ENCODE measurements at regions not wholly inside any gene's neighbourhood (a gene's known extent, or its start where the extent isn't known, plus 50 kb on each side); places are given as distances from the start of the nearest gene placed in this dataset.

- DNase-seq (ENCODE audit: low read depth, low spot score), result no peak
- in situ Hi-C loops (cut with HindIII; ENCODE audit: low sequenced_read_pairs), result no loop called here
- TF ChIP-seq CTCF (IDR thresholded peaks at IDR 0.05; ENCODE audit: low read depth, low read length), result no peak
- no peak overlapping the region for H3K4me3 ChIP-seq (ENCODE audit: low read depth, low read length)
Observed at GRCh38 chr11:80779905-80780605, 1339.2 kb upstream of the TENM4 start.

GRCh38 chr11:80778941-80779340 is 1338.1 kb upstream of the TENM4 start:
- in situ Hi-C loops (cut with HindIII; ENCODE audit: low sequenced_read_pairs), result no loop called here
- TF ChIP-seq CTCF (IDR thresholded peaks at IDR 0.05; ENCODE audit: low read depth, low read length), result no peak
- DNase-seq (ENCODE audit: low read depth, low spot score), result no peak
- H3K4me3 ChIP-seq (ENCODE audit: low read depth, low read length), result no peak overlapping the region

- in situ Hi-C loops (cut with HindIII; ENCODE audit: low sequenced_read_pairs), result no loop called here
- no peak overlapping the region for H3K4me3 ChIP-seq (ENCODE audit: low read depth, low read length)
- TF ChIP-seq CTCF (IDR thresholded peaks at IDR 0.05; ENCODE audit: low read depth, low read length), result no peak
- no peak for DNase-seq (ENCODE audit: low read depth, low spot score)
Observed at GRCh38 chr11:80778432-80778831, 1337.6 kb upstream of the TENM4 start.

GRCh38 chr11:80773919-80774318 is 1333.1 kb upstream of the TENM4 start:
- DNase-seq (ENCODE audit: low read depth, low spot score), result no peak
- H3K4me3 ChIP-seq (ENCODE audit: low read depth, low read length), result no peak overlapping the region
- TF ChIP-seq CTCF (IDR thresholded peaks at IDR 0.05; ENCODE audit: low read depth, low read length), result no peak
- in situ Hi-C loops (cut with HindIII; ENCODE audit: low sequenced_read_pairs), result no loop called here

- in situ Hi-C loops (cut with HindIII; ENCODE audit: low sequenced_read_pairs), result no loop called here
- no peak for DNase-seq (ENCODE audit: low read depth, low spot score)
- H3K4me3 ChIP-seq (ENCODE audit: low read depth, low read length), result no peak overlapping the region
- no peak for TF ChIP-seq CTCF (IDR thresholded peaks at IDR 0.05; ENCODE audit: low read depth, low read length)
Observed at GRCh38 chr11:80771017-80771416, 1330.2 kb upstream of the TENM4 start.

GRCh38 chr11:80758787-80759186 is 1318.0 kb upstream of the TENM4 start:
- no peak overlapping the region for H3K4me3 ChIP-seq (ENCODE audit: low read depth, low read length)
- no peak for TF ChIP-seq CTCF (IDR thresholded peaks at IDR 0.05; ENCODE audit: low read depth, low read length)
- in situ Hi-C loops (cut with HindIII; ENCODE audit: low sequenced_read_pairs), result no loop called here

More at GRCh38 chr11:80758787-80759186, 1318.0 kb upstream of the TENM4 start:
- DNase-seq (ENCODE audit: low read depth, low spot score), result no peak
